Astrocyte (in vitro differentiated cells and primary cell): ENCODE measurements at regions not wholly inside any gene's neighbourhood (a gene's known extent, or its start where the extent isn't known, plus 50 kb on each side); places are given as distances from the start of the nearest gene placed in this dataset.

Experiments
- DNase-seq: peaks from one replicate; pipeline ENCODE4 v3.0.0-alpha.2; 2010; ENCODE audit warnings: low read depth
- FAIRE-seq: peaks from 2 replicates; lab custom pipeline; 2011; peaks lifted over from hg19 to GRCh38; lab: Jason Lieb, UNC
- H2AFZ ChIP-seq: 2 replicates; pipeline ENCODE4 v1.6.0; 2012; ENCODE audit warnings: low read depth, low read length, inconsistent platforms
- H3K27ac ChIP-seq: 2 replicates; pipeline ENCODE4 v1.5.1; 2011; ENCODE audit warnings: low read depth, low read length, inconsistent platforms
- H3K27me3 ChIP-seq: 2 replicates; pipeline ENCODE4 v1.6.0; 2011; ENCODE audit warnings: low read length, inconsistent platforms; ENCODE audit not compliant: insufficient read depth
- H3K36me3 ChIP-seq: 2 replicates; pipeline ENCODE4 v1.5.1; 2011; ENCODE audit warnings: low read length, inconsistent platforms; ENCODE audit not compliant: insufficient read depth
- H3K4me1 ChIP-seq: 2 replicates; pipeline ENCODE4 v1.5.1; 2011; ENCODE audit warnings: low read length, inconsistent platforms; ENCODE audit not compliant: insufficient read depth
- H3K4me2 ChIP-seq: 2 replicates; pipeline ENCODE4 v1.6.0; 2012; ENCODE audit warnings: low read length, inconsistent platforms
- H3K4me3 ChIP-seq: 2 replicates; pipeline ENCODE4 v1.5.1; 2011; ENCODE audit warnings: low read depth, mild to moderate bottlenecking, low read length, inconsistent platforms; ENCODE audit not compliant: insufficient read depth
- H3K79me2 ChIP-seq: 2 replicates; pipeline ENCODE4 v1.6.0; 2012; ENCODE audit warnings: mild to moderate bottlenecking, low read length, inconsistent platforms; ENCODE audit not compliant: insufficient read depth
- H3K9ac ChIP-seq: 2 replicates; pipeline ENCODE4 v1.6.0; 2012; ENCODE audit warnings: mild to moderate bottlenecking, low read length, inconsistent platforms
- H3K9me3 ChIP-seq: 2 replicates; pipeline ENCODE4 v1.5.1; 2012; ENCODE audit warnings: low read depth, mild to moderate bottlenecking, low read length, inconsistent platforms; ENCODE audit not compliant: insufficient read depth
- H4K20me1 ChIP-seq: 2 replicates; pipeline ENCODE4 v1.6.0; 2012; ENCODE audit warnings: low read length, inconsistent platforms; ENCODE audit not compliant: insufficient read depth
- H3K27ac Mint-ChIP-seq: one replicate; pipeline ENCODE4 v1.8.0; 2021; ENCODE audit warnings: mild to moderate bottlenecking, mixed read lengths; ENCODE audit not compliant: unreplicated experiment
- H3K27me3 Mint-ChIP-seq: one replicate; pipeline ENCODE4 v1.8.0; 2021; ENCODE audit warnings: low read depth, mixed read lengths; ENCODE audit not compliant: unreplicated experiment
- H3K36me3 Mint-ChIP-seq: one replicate; pipeline ENCODE4 v1.8.0; 2021; ENCODE audit warnings: low read depth, mixed read lengths; ENCODE audit not compliant: unreplicated experiment
- H3K4me1 Mint-ChIP-seq: one replicate; pipeline ENCODE4 v1.8.0; 2021; ENCODE audit warnings: low read depth, mixed read lengths; ENCODE audit not compliant: unreplicated experiment
- H3K4me3 Mint-ChIP-seq: one replicate; pipeline ENCODE4 v1.8.0; 2021; ENCODE audit warnings: mild to moderate bottlenecking, moderate library complexity, mixed read lengths; ENCODE audit not compliant: unreplicated experiment
- H3K9me3 Mint-ChIP-seq: one replicate; pipeline ENCODE4 v1.8.0; 2021; ENCODE audit warnings: mild to moderate bottlenecking, mixed read lengths; ENCODE audit not compliant: unreplicated experiment
- CTCF ChIP-seq: IDR thresholded peaks from 2 replicates; pipeline ENCODE4 v1.5.1; 2011; ENCODE audit warnings: low read depth, mild to moderate bottlenecking, inconsistent platforms, low read length, moderate library complexity; ENCODE audit not compliant: insufficient read depth
- EZH2 ChIP-seq: IDR thresholded peaks from 2 replicates; pipeline ENCODE4 v1.6.1; 2012; ENCODE audit warnings: mild to moderate bottlenecking, low read length, inconsistent platforms; ENCODE audit not compliant: insufficient read depth

DNA sequence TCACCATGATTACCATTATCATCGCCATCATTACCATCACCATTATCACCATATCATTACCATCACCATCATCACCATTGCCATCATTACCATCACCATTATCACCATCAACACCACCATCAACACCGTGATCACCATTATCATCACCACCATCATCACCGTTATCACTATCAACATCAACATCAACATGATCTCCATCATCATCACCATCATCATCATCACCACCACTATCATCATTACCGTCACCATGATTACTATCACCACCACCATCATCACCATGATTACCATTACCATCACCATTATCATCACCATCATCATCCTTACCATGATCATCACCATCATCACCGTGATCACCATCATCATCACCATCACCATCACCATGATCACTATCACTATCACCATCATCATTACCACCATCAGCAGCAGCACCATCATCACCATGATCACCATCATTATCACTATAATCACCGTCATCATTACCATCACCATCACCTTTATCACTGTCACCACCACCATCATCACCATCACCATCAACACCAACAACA is 753.7 kb downstream of the BRD1 start:
- no peak overlapping the region for H3K27ac Mint-ChIP-seq
- H3K27me3 ChIP-seq, result no peaks in the 10 kb centered on the region
- H2AFZ ChIP-seq, result no peak overlapping the region
- H3K9me3 ChIP-seq, result peaks cover 16% of the 10 kb centered on the region
- H3K36me3 Mint-ChIP-seq, result no peaks in the 10 kb centered on the region
- H3K4me2 ChIP-seq, result no peak overlapping the region
- TF ChIP-seq EZH2 (no peak), CTCF (no peak)
- H3K27ac ChIP-seq, result no peak overlapping the region
- H3K27me3 Mint-ChIP-seq, result peaks cover 26% of the 10 kb centered on the region
- H3K4me1 ChIP-seq, result no peaks in the 10 kb centered on the region
- no peaks in the 10 kb centered on the region for H3K36me3 ChIP-seq
- no peak for DNase-seq
- H4K20me1 ChIP-seq, result no peaks in the 10 kb centered on the region
- H3K4me1 Mint-ChIP-seq, result no peaks in the 10 kb centered on the region
- H3K9me3 Mint-ChIP-seq, result no peaks in the 10 kb centered on the region
- H3K4me3 Mint-ChIP-seq, result no peak overlapping the region
- H3K9ac ChIP-seq, result no peak overlapping the region
- no peak overlapping the region for H3K4me3 ChIP-seq
- no peak for FAIRE-seq
- no peaks in the 10 kb centered on the region for H3K79me2 ChIP-seq

DNA sequence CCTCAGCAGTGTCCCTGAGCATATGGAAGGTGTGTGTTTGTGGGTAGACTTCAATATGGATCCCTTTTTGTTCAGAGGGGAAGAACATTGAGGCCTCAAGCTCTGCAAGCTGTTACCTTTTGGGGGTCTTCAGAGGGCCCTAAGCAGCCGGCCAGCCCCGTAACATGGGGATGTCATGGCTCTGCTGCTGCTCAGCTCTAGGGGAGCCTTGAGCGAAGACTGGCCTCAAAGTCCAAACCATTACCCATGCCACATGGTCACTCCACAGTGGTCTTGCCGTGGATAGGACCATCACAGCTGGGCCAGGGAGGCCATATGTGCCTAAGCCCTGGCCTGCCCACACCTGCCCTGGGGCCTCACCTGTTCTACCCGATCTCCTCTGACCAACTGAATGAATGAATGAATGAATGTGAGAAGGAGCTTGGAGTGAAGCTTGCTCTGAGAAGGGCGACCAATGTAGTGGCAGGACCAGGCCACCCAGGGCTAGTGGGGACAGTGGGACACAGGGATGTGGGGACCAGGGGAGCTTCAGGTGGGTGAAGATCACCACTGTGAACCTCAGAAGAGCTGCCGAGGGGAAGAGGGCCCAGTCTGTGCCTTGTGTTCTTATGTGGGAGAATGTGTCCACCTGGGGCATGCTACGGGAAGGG is 754.6 kb downstream of the BRD1 start:
- Histone ChIP-seq H3K9me3 (peaks cover 16% of the 10 kb centered on the region), H4K20me1 (no peaks in the 10 kb centered on the region), H3K27ac (no peak overlapping the region), H3K27me3 (no peaks in the 10 kb centered on the region), H3K9ac (no peak overlapping the region), H3K4me2 (no peak overlapping the region), H2AFZ (no peak overlapping the region), H3K4me3 (no peak overlapping the region), H3K79me2 (no peaks in the 10 kb centered on the region), H3K36me3 (no peaks in the 10 kb centered on the region), H3K4me1 (no peaks in the 10 kb centered on the region)
- Mint-ChIP-seq H3K4me1 (no peaks in the 10 kb centered on the region), H3K9me3 (no peaks in the 10 kb centered on the region), H3K27me3 (peaks cover 25% of the 10 kb centered on the region), H3K4me3 (no peak overlapping the region), H3K36me3 (no peaks in the 10 kb centered on the region), H3K27ac (no peak overlapping the region)
- no peak for FAIRE-seq
- no peak for DNase-seq
- TF ChIP-seq EZH2 (no peak), CTCF (no peak)

DNA sequence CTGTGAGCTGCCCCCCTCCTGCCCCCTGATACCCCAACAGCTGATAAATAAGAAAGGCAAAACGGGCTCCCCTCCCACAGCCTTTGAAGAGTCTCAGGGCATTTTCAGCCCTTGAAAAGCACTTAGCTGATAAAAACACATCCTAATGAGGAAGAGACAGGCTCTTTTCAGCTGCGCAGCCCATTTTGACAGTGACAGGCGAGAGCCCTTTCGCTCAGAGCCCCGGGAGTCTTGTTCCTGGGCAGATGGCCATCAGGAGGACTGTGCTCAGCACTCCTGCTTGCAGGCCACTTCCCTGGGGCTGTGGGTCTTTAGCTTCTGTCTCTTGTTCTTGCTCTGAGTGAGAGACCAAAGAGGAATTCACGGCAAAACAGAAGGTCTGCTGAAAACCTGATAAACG is 757.2 kb downstream of the BRD1 start:
- Histone ChIP-seq H3K9me3 (peaks cover 16% of the 10 kb centered on the region), H3K4me1 (no peaks in the 10 kb centered on the region), H3K36me3 (no peaks in the 10 kb centered on the region), H3K27ac (no peak overlapping the region), H3K4me2 (no peak overlapping the region), H3K9ac (no peak overlapping the region), H3K4me3 (no peak overlapping the region), H3K79me2 (no peaks in the 10 kb centered on the region), H3K27me3 (no peaks in the 10 kb centered on the region), H4K20me1 (no peaks in the 10 kb centered on the region), H2AFZ (no peak overlapping the region)
- TF ChIP-seq CTCF (no peak), EZH2 (no peak)
- no peak for DNase-seq
- H3K4me3 Mint-ChIP-seq, result no peak overlapping the region
- FAIRE-seq, result no peak
- no peak overlapping the region for H3K27ac Mint-ChIP-seq
- H3K4me1 Mint-ChIP-seq, result no peaks in the 10 kb centered on the region
- no peaks in the 10 kb centered on the region for H3K36me3 Mint-ChIP-seq
- peaks cover 12% of the 10 kb centered on the region for H3K27me3 Mint-ChIP-seq
- H3K9me3 Mint-ChIP-seq, result no peaks in the 10 kb centered on the region
